DOHH2 (cell line): ENCODE measurements at regions not wholly inside any gene's neighbourhood (a gene's known extent, or its start where the extent isn't known, plus 50 kb on each side); places are given as distances from the start of the nearest gene placed in this dataset.

Experiments used
- EZH2phosphoT487 ChIP-seq: fragments of 200-600 bp; sonication (generic); IDR thresholded peaks from 2 replicates; pipeline ENCODE4 v1.6.1; 2017; ENCODE audit warnings: borderline replicate concordance, mild to moderate bottlenecking, antibody characterized with exemption, low read length, moderate library complexity, mixed read lengths
- TF ChIP-seq, protein P1 (sequence below): fragments of 200-600 bp; sonication (generic); IDR thresholded peaks from one replicate; pipeline ENCODE4 v1.5.1; 2014; ENCODE audit warnings: antibody characterized with exemption, mild to moderate bottlenecking, low read depth, low read length; ENCODE audit not compliant: poor library complexity, severe bottlenecking

- TF ChIP-seq, protein P1, sequence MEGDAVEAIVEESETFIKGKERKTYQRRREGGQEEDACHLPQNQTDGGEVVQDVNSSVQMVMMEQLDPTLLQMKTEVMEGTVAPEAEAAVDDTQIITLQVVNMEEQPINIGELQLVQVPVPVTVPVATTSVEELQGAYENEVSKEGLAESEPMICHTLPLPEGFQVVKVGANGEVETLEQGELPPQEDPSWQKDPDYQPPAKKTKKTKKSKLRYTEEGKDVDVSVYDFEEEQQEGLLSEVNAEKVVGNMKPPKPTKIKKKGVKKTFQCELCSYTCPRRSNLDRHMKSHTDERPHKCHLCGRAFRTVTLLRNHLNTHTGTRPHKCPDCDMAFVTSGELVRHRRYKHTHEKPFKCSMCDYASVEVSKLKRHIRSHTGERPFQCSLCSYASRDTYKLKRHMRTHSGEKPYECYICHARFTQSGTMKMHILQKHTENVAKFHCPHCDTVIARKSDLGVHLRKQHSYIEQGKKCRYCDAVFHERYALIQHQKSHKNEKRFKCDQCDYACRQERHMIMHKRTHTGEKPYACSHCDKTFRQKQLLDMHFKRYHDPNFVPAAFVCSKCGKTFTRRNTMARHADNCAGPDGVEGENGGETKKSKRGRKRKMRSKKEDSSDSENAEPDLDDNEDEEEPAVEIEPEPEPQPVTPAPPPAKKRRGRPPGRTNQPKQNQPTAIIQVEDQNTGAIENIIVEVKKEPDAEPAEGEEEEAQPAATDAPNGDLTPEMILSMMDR, result no peak
- TF ChIP-seq EZH2phosphoT487, result no peak
Observed at GRCh38 chr4:160426233-160426632, 1323.4 kb downstream of the RAPGEF2 start.
